Ectodermal cell (in vitro differentiated cells): ENCODE measurements at regions not wholly inside any gene's neighbourhood (a gene's known extent, or its start where the extent isn't known, plus 50 kb on each side); places are given as distances from the start of the nearest gene placed in this dataset.

Experiments
- H3K27ac ChIP-seq: 2 replicates; pipeline ENCODE4 v1.7.0; 2013; ENCODE audit warnings: mild to moderate bottlenecking, low read depth, low read length; ENCODE audit not compliant: insufficient read depth, poor library complexity, severe bottlenecking
- H3K27me3 ChIP-seq: 2 replicates; pipeline ENCODE4 v1.7.0; 2013; ENCODE audit warnings: mild to moderate bottlenecking, low read length; ENCODE audit not compliant: insufficient read depth, control insufficient read depth, poor library complexity, severe bottlenecking
- H3K36me3 ChIP-seq: one replicate; pipeline ENCODE4 v1.7.0; 2013; ENCODE audit warnings: low read length; ENCODE audit not compliant: control insufficient read depth, insufficient read depth
- H3K4me1 ChIP-seq: one replicate; pipeline ENCODE4 v1.7.0; 2013; ENCODE audit warnings: low read length; ENCODE audit not compliant: control insufficient read depth, insufficient read depth
- H3K4me3 ChIP-seq: 2 replicates; pipeline ENCODE4 v1.7.0; 2013; ENCODE audit warnings: low read depth, low read length, control low read depth; ENCODE audit not compliant: insufficient read depth
- H3K9me3 ChIP-seq: 2 replicates; pipeline ENCODE4 v1.7.0; 2013; ENCODE audit warnings: mild to moderate bottlenecking, low read length, moderate library complexity; ENCODE audit not compliant: control insufficient read depth
- WGBS, 2 experiments: methylation state at CpG; one replicate each; pipeline ENCODE4 v1.1.7; 2013; ENCODE audit warnings: missing lambda C conversion rate in 2 of 2; 5-methylcytosine and 5-hydroxymethylcytosine counted together

DNA sequence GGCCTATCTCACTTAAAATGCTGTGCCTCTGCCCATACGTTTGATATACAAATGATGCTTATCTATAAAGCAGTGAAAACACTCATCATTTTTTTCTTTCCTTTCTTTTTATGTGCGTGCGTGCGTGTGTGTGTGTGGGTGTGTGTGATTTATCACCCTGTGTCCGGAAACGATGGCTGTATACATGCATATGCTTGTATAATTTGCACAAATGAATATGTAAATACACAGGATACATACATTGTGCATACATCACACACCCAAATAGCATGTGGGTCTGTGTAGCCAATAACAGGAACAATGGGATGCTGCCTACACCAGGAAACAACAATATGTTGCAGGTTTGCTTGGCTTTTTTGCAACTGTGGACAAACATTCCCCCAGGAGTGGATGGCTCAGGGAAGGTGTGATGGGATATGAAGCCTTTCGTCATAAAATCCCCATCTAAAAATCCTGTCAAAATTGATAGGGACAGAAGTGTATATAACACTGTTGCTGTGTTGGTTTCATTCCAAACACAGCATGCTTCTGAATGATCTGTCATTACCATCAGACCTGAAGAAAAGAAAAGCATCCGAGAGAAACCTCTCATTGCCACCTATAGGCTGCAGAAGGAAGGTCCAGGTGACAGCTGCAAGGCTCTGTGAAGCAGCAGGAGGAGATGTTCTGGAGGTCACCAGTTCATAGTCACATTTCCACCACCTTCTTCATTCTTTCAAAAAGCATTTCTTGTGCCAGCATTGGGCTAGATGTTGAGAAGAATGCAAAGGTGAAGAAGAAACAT is 503.9 kb upstream of the NR2F2 start:
- Histone ChIP-seq H3K36me3 (no peaks in the 10 kb centered on the region), H3K9me3 (no peaks in the 10 kb centered on the region), H3K27me3 (no peaks in the 10 kb centered on the region), H3K4me3 (no peak overlapping the region), H3K27ac (no peak overlapping the region), H3K4me1 (peaks cover 13% of the 10 kb centered on the region)
- 0 to 85% methylated on average over 1 to 4 of the region's 8 CpGs for WGBS, 2 experiments

DNA sequence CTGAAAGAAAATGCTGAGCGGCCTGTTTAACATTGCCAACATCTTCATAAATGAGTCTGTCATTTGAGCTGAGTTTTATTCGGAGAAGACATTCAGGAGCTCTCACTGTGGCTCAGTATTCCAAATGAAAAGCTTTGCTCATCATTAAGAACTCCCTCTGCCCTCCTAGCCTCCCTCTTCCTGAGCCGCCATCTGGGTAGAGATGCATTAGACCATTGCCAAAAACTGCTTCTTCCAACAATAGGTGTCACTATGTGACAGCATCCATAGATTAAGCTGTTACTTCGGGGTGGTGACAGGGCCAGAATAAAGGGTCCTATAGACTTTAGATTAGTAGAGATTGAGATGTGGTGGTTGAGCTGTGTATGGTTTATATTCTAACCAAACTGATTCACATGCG is 501.4 kb upstream of the NR2F2 start:
- no peaks in the 10 kb centered on the region for H3K27me3 ChIP-seq

DNA sequence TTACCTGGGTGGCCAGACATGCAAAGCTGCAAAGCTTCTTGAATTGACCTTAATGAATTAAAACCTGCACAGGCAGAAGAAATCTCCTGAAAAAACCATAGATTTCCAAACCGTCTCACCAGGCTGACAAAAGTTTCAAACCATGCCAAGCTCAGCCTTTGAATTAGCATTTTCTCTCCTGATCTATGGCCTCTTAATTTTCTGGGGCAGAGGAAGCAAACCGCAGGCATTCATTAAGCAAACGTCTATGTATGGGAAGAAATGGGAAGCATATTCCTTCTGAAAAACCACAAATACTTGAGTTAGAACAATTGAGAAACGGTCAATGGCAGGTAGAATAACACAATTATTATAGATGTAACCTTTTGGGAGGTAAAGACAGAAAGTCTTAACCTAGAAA is 500.2 kb upstream of the NR2F2 start:
- H3K27me3 ChIP-seq: no peaks in the 10 kb centered on the region
- H3K9me3 ChIP-seq: no peaks in the 10 kb centered on the region
- WGBS, 2 experiments: 76 to 84% methylated on average over 4 of the region's 4 CpGs
- H3K4me3 ChIP-seq: no peak overlapping the region
- H3K27ac ChIP-seq: no peak overlapping the region
- no peaks in the 10 kb centered on the region for H3K36me3 ChIP-seq
- H3K4me1 ChIP-seq: peaks cover 21% of the 10 kb centered on the region

More for the DNA sequence above, 501.4 kb upstream of the NR2F2 start:
- Histone ChIP-seq H3K4me3 (no peak overlapping the region), H3K9me3 (no peaks in the 10 kb centered on the region), H3K4me1 (peaks cover 21% of the 10 kb centered on the region), H3K27ac (no peak overlapping the region), H3K36me3 (no peaks in the 10 kb centered on the region)
- 89 to 95% methylated on average over 5 of the region's 5 CpGs for WGBS, 2 experiments

DNA sequence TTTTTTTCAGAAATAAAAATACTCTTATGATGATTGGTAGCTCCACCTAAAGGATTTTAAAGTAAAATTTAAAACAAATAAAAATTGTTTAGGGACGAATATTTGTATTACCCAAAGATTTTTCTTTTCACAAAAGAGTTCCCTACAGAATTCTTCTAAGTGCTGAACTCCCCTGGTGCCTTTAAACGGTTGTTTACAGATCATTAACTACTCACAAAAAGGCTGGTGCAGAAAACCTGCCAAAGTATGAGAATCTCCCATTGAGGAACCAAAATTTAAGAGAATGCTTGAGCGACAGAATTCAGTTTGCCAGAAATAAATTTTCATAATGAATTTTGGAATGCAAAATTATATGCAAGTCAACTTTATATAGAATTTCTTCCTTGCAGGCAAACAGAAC is 497.8 kb upstream of the NR2F2 start:
- WGBS, 2 experiments: 20 to 48% methylated on average over 1 to 3 of the region's 3 CpGs
- no peak overlapping the region for H3K27ac ChIP-seq
- no peaks in the 10 kb centered on the region for H3K9me3 ChIP-seq
- H3K27me3 ChIP-seq: no peaks in the 10 kb centered on the region
- H3K4me1 ChIP-seq: peaks cover 21% of the 10 kb centered on the region
- no peaks in the 10 kb centered on the region for H3K36me3 ChIP-seq
- H3K4me3 ChIP-seq: no peak overlapping the region

DNA sequence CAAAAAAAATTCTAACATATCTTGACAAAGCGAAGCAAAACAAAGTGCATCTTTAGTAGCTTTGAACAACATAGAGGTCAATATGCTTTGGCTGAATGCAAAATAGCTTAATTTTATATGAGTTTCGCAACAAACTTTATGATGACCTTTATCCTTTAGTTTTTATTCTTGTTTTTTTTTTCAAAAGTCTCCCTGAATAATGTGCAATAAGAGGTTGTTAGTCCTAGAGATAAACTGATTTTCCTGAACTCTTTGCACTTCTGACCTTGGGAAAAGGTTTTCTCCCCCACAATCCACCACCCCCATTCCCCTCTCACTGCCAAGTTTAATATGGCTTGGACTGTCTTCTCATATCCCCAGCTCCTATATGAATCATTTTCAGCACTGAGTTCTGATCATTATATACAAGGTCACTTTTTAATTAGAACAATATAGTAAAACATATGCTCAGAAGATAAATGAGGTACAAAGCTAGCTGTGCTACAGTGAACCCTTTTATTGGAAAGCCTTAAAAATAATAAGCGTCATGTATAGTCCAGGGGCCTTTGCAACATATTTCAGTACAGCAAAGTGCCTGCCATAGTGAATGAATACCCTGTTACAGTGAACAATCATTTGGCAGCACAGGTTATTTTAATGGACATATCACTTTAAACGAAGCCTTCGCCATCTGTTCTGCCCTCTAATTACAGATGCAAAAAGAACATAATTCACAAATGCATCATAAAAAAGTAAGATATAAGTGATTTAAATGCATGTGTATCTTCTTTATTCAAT is 496.3 kb upstream of the NR2F2 start:
- H3K9me3 ChIP-seq: no peaks in the 10 kb centered on the region
- H3K4me1 ChIP-seq: peaks cover 21% of the 10 kb centered on the region
- H3K4me3 ChIP-seq: no peak overlapping the region
- 91 to 99% methylated on average over 5 of the region's 5 CpGs for whole genome bisulfite sequencing, 2 experiments
- H3K27ac ChIP-seq: no peak overlapping the region
- no peaks in the 10 kb centered on the region for H3K27me3 ChIP-seq
- H3K36me3 ChIP-seq: no peaks in the 10 kb centered on the region

DNA sequence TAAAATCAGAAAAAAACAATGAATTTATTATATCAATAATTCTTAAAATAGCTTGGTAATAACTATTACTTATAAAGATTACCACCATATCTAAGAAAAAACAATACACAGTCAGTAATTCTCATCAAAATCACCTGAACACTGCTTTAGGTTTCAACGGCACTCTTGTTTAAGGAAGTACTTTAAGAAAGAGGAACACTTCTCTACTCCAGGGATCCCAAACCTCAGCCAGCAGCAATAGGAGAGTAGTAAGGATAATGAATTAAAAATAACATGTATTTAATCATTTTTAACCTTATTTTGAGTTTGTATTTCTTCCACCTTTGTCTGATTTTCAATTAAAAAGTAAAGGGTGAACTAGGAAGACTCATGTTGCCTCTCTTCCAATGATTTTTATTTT is 494.0 kb upstream of the NR2F2 start:
- H3K9me3 ChIP-seq: no peaks in the 10 kb centered on the region
- no peaks in the 10 kb centered on the region for H3K27me3 ChIP-seq
- no CpG with 5 or more reads among the region's 1 CpG for WGBS, 2 experiments
- no peak overlapping the region for H3K4me3 ChIP-seq
- H3K4me1 ChIP-seq: peaks cover 8% of the 10 kb centered on the region
- H3K27ac ChIP-seq: no peak overlapping the region
- no peaks in the 10 kb centered on the region for H3K36me3 ChIP-seq

DNA sequence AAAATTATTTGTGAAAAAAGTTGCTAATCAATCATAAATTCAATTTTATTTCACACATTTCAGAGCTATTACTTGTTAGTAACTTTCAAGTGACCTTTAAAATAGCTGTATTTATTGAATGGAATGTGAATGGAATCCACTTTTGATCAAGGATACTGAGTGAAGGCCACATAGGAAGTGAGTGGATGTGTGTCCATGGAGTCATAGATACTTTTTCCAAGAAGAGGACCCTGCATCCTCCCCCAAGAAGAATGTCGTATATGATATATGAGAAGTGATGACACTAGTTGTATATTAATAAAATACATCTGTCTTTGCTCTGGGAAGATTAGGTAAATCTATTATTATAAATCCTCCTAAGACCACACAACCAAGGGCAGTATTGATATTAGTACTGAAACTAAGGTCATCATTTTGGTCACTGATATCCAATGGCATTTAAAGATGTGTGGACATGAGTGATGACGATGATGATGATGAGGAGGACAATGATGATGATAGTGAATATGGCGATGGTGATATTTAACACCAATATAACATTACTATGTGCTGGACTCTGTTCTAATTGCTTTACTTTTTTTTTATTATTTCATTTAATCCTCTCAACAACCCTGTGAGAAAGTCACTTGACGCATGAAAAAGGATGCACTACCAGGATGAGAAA is 493.0 kb upstream of the NR2F2 start:
- H3K9me3 ChIP-seq: no peaks in the 10 kb centered on the region
- H3K36me3 ChIP-seq: no peaks in the 10 kb centered on the region
- H3K4me3 ChIP-seq: no peak overlapping the region
- no peaks in the 10 kb centered on the region for H3K27me3 ChIP-seq
- H3K27ac ChIP-seq: no peak overlapping the region
- WGBS, 2 experiments: 79 to 89% methylated on average over 2 of the region's 4 CpGs
- H3K4me1 ChIP-seq: peaks cover 8% of the 10 kb centered on the region

DNA sequence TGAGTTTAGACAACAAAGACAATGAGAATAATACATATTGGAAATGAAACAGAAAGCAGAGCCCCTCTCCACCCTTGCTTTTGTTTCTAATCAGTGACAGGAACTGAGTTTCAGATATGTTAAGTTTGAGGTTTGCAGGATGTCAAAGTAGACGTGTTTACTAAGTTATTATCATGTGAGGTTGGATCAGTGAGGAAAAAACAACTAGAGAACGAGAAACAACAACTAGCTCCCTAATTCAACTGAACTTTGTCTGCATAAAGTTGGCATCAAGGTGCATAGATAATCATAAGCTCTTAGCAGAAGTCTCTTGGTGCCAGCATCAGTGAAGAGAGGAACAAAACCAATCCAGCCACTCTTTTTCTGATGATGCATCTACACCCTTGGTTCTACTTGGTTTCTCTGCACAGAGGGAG is 491.1 kb upstream of the NR2F2 start:
- no peaks in the 10 kb centered on the region for H3K9me3 ChIP-seq
- H3K4me1 ChIP-seq: peaks cover 14% of the 10 kb centered on the region
- no peak overlapping the region for H3K4me3 ChIP-seq
- no peaks in the 10 kb centered on the region for H3K36me3 ChIP-seq
- no peak overlapping the region for H3K27ac ChIP-seq
- WGBS, 2 experiments: 94 to 100% methylated on average over 2 of the region's 2 CpGs
- no peaks in the 10 kb centered on the region for H3K27me3 ChIP-seq

DNA sequence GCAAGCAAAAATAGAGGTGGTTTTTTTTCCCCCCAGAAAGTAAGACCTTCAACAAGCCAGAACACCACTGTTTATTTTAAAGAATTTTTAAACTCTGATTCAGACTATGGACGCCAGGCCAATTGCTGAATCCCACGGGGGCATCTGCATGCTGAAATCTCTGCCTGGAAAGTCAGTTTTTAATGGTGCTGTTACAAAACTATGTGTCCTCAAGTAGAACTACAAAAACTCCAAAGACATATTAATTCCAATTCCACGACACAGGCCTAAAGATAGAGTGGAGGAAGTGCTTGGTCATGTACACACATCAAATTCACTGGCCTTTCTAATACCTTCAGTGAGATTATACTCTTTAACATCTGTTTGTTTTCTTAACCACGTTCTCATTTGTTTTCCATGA is 490.5 kb upstream of the NR2F2 start:
- peaks cover 16% of the 10 kb centered on the region for H3K4me1 ChIP-seq
- no peak overlapping the region for H3K4me3 ChIP-seq
- H3K9me3 ChIP-seq: no peaks in the 10 kb centered on the region
- H3K27me3 ChIP-seq: no peaks in the 10 kb centered on the region
- H3K27ac ChIP-seq: no peak overlapping the region
- H3K36me3 ChIP-seq: no peaks in the 10 kb centered on the region
- WGBS, 2 experiments: 83 to 100% methylated on average over 4 of the region's 4 CpGs

DNA sequence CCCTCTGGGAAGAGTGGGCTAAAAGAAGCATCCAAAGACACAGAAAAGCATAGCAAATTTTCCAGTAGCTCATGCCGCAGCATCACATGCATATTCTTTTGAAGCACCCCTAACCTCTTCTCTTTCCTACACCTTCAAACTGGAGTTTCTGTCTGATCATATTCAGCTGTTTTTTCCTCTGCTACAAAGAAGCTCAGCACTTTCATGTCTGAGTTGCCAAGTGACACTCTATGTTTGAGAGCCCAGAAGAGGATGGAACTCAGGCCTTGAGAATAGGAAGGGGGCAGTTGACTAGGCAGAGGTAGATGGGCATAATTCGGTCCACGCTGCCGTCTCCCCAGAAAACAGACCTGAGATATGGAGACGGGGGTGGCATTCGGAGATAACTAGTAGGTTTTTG is 489.6 kb upstream of the NR2F2 start:
- Histone ChIP-seq H3K4me1 (peaks cover 24% of the 10 kb centered on the region), H3K36me3 (no peaks in the 10 kb centered on the region), H3K27me3 (no peaks in the 10 kb centered on the region), H3K4me3 (no peak overlapping the region), H3K9me3 (no peaks in the 10 kb centered on the region), H3K27ac (no peak overlapping the region)
- 97 to 99% methylated on average over 5 to 6 of the region's 6 CpGs for WGBS, 2 experiments
